ENCODE measurements at regions not wholly inside any gene's neighbourhood (a gene's known extent, or its start where the extent isn't known, plus 50 kb on each side); places are given as distances from the start of the nearest gene placed in this dataset.

DNA sequence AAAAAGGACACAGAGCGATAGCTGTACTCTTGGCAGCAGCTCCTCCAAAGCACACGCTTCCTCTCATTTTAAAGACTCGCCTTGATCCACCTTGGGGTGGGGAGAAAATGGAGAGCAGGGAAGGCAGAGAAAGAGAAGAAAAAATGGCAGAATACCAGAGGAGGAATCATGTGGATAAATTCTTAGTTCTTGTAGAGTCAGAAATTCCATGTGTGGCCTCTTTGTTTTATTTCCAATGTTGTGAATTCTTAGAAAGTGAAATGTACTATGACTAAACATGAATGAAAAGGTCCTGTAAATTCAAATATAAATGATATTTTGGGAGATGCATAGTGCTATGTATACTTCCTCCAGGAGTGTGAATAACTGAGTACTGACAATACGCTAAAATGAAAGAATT is 89.7 kb upstream of the SESTD1 start:
- ChIA-PET CTCF (interaction anchor here (0.7 to 1.6 kb wide), 5 partner anchors 9 to 593 kb away, joined by 3 to 6 read pairs (median 4); no protein-coding TSS in a partner anchor), POLR2A (no interaction called here)
- DNase-seq (ENCODE audit: low read depth, low spot score) (no peak), FAIRE-seq (no peak)
- Histone ChIP-seq H3K4me2 (ENCODE audit: insufficient read depth, low read length) (no peak overlapping the region), H2AFZ (ENCODE audit: low read depth, low read length) (no peak overlapping the region), H3K9me3 (replicated peaks; ENCODE audit: control insufficient read depth, insufficient read depth, low read length) (no peaks in the 10 kb centered on the region), H3K9ac (replicated peaks; ENCODE audit: extremely low read depth, insufficient read depth, low read length) (no peak overlapping the region), H3K9me1 (replicated peaks; ENCODE audit: control insufficient read depth, extremely low read depth, insufficient read depth, low read length) (no peaks in the 10 kb centered on the region), H3K36me3 (ENCODE audit: control insufficient read depth in 2 of 2, extremely low read depth in 1 of 2, insufficient read depth in 2 of 2, low read length in 2 of 2) (no peaks in the 10 kb centered on the region), H3K4me1 (ENCODE audit: control insufficient read depth, extremely low read depth, insufficient read depth, low read length) (no peaks in the 10 kb centered on the region), H3K27ac (ENCODE audit: insufficient read depth, low read depth, low read length) (no peak overlapping the region), H3K79me2 (ENCODE audit: control insufficient read depth, insufficient read depth, low read length) (no peaks in the 10 kb centered on the region), H3K4me3 (replicated peaks in 1 of 3; ENCODE audit: insufficient read depth in 1 of 3, low read depth in 1 of 3, low read length in 3 of 3) (no peak overlapping the region), H3K27me3 (ENCODE audit: control insufficient read depth in 2 of 2, insufficient read depth in 2 of 2, low read length in 2 of 2) (peaks cover 0 to 2% of the 10 kb centered on the region in 2 experiments), H4K20me1 (replicated peaks; ENCODE audit: control insufficient read depth, extremely low read depth, insufficient read depth, low read length) (no peaks in the 10 kb centered on the region)
- intact Hi-C loops (cut with micrococcal nuclease) (no loop called here), dilution Hi-C loops (cut with MboI; ENCODE audit: extremely low pct_ligation_motif_present, low sequenced_read_pairs) (no loop called here)
- TF ChIP-seq FOS (IDR thresholded peaks at IDR 0.05; ENCODE audit: borderline replicate concordance, insufficient read depth, low read length) (no peak), POLR2A (IDR thresholded peaks at IDR 0.05; ENCODE audit: low read depth, low read length) (no peak), MYC (IDR thresholded peaks at IDR 0.05; ENCODE audit: low read depth, low read length) (no peak), EZH2 (IDR thresholded peaks at IDR 0.05; ENCODE audit: borderline replicate concordance, low read depth, low read length, severe bottlenecking) (no peak), POLR2AphosphoS5 (IDR thresholded peaks at IDR 0.05; ENCODE audit: insufficient read depth, low read depth, low read length) (no peak), JUN (IDR thresholded peaks at IDR 0.05; ENCODE audit: borderline replicate concordance, insufficient read depth, insufficient read length, low read depth) (no peak)
- TF ChIP-seq, protein P1, sequence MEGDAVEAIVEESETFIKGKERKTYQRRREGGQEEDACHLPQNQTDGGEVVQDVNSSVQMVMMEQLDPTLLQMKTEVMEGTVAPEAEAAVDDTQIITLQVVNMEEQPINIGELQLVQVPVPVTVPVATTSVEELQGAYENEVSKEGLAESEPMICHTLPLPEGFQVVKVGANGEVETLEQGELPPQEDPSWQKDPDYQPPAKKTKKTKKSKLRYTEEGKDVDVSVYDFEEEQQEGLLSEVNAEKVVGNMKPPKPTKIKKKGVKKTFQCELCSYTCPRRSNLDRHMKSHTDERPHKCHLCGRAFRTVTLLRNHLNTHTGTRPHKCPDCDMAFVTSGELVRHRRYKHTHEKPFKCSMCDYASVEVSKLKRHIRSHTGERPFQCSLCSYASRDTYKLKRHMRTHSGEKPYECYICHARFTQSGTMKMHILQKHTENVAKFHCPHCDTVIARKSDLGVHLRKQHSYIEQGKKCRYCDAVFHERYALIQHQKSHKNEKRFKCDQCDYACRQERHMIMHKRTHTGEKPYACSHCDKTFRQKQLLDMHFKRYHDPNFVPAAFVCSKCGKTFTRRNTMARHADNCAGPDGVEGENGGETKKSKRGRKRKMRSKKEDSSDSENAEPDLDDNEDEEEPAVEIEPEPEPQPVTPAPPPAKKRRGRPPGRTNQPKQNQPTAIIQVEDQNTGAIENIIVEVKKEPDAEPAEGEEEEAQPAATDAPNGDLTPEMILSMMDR (IDR thresholded peaks at IDR 0.05; ENCODE audit: extremely low read depth in 1 of 2, insufficient read depth in 1 of 2, low read depth in 1 of 2, low read length in 2 of 2): no peak
- BruUV-seq (replicated peaks): no TSS peak

DNA sequence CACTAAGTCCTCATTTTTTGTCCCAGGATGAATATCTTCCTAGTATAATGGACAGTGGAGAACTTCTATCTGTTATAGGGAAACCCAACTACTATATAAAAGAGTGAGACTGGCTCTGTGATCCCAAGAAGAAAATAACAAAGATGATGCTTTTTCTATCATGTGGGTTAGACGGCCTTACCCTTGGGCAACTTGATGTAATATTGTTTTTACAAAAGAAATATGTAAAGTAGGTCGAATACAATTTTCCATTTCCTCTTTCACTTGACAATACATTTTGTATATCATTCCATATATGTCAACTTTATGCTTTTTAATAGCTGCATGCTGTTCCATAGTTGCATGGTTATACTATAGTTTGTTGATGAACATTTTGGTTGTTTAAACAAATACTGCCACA is 87.5 kb upstream of the SESTD1 start:
- H2AFZ ChIP-seq (ENCODE audit: low read depth, low read length): no peak overlapping the region
- no TSS peak for BruUV-seq (replicated peaks)
- dilution Hi-C loops (cut with MboI; ENCODE audit: extremely low pct_ligation_motif_present, low sequenced_read_pairs): no loop called here
- DNase-seq (ENCODE audit: low read depth, low spot score) (no peak), FAIRE-seq (no peak)
- TF ChIP-seq POLR2AphosphoS5 (IDR thresholded peaks at IDR 0.05; ENCODE audit: insufficient read depth, low read depth, low read length) (no peak), JUN (IDR thresholded peaks at IDR 0.05; ENCODE audit: borderline replicate concordance, insufficient read depth, insufficient read length, low read depth) (no peak), MYC (IDR thresholded peaks at IDR 0.05; ENCODE audit: low read depth, low read length) (no peak), EZH2 (IDR thresholded peaks at IDR 0.05; ENCODE audit: borderline replicate concordance, low read depth, low read length, severe bottlenecking) (no peak), GATA2 (IDR thresholded peaks at IDR 0.05; ENCODE audit: insufficient read depth, insufficient read length, low read depth, low read length) (no peak), FOS (IDR thresholded peaks at IDR 0.05; ENCODE audit: borderline replicate concordance, insufficient read depth, low read length) (no peak)
- TF ChIP-seq, protein P1 (IDR thresholded peaks at IDR 0.05; ENCODE audit: extremely low read depth in 1 of 2, insufficient read depth in 1 of 2, low read depth in 1 of 2, low read length in 2 of 2): no peak
- TF ChIP-seq, protein P2, sequence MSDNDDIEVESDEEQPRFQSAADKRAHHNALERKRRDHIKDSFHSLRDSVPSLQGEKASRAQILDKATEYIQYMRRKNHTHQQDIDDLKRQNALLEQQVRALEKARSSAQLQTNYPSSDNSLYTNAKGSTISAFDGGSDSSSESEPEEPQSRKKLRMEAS (IDR thresholded peaks at IDR 0.05; ENCODE audit: insufficient read depth, insufficient read length): no peak
- no peak overlapping the region for H3K4me2 ChIP-seq (ENCODE audit: insufficient read depth, low read length)
- no peaks in the 10 kb centered on the region for H4K20me1 ChIP-seq (replicated peaks; ENCODE audit: control insufficient read depth, extremely low read depth, insufficient read depth, low read length)
- H3K9me1 ChIP-seq (replicated peaks; ENCODE audit: control insufficient read depth, extremely low read depth, insufficient read depth, low read length): no peaks in the 10 kb centered on the region
- ChIA-PET CTCF (no interaction called here), POLR2A (no interaction called here)
- no peak overlapping the region for H3K27ac ChIP-seq (ENCODE audit: insufficient read depth, low read depth, low read length)
- H3K4me1 ChIP-seq (ENCODE audit: control insufficient read depth, extremely low read depth, insufficient read depth, low read length): no peaks in the 10 kb centered on the region
- no peaks in the 10 kb centered on the region for H3K79me2 ChIP-seq (ENCODE audit: control insufficient read depth, insufficient read depth, low read length)
- H3K9me3 ChIP-seq (replicated peaks; ENCODE audit: control insufficient read depth, insufficient read depth, low read length): no peaks in the 10 kb centered on the region
- no peaks in the 10 kb centered on the region for H3K36me3 ChIP-seq (ENCODE audit: control insufficient read depth in 2 of 2, extremely low read depth in 1 of 2, insufficient read depth in 2 of 2, low read length in 2 of 2)
- H3K27me3 ChIP-seq (ENCODE audit: control insufficient read depth in 2 of 2, insufficient read depth in 2 of 2, low read length in 2 of 2): peaks cover 0 to 2% of the 10 kb centered on the region in 2 experiments
- H3K9ac ChIP-seq (replicated peaks; ENCODE audit: extremely low read depth, insufficient read depth, low read length): no peak overlapping the region
- intact Hi-C loops (cut with micrococcal nuclease): no loop called here
- H3K4me3 ChIP-seq (replicated peaks in 1 of 3; ENCODE audit: insufficient read depth in 1 of 3, low read depth in 1 of 3, low read length in 3 of 3): no peak overlapping the region
